ENCODE measurements at regions not wholly inside any gene's neighbourhood (a gene's known extent, or its start where the extent isn't known, plus 50 kb on each side); places are given as distances from the start of the nearest gene placed in this dataset.

GRCh38 chr15:54990793-54991192, 205.9 kb downstream of the RSL24D1 start:
- H3K4me3 Mint-ChIP-seq, result no peak overlapping the region
- no peak overlapping the region for H3K9ac ChIP-seq
- H3K36me3 Mint-ChIP-seq, result no peaks in the 10 kb centered on the region
- H3F3A ChIP-seq (ENCODE audit: low read depth), result no peaks in the 10 kb centered on the region
- H3K27ac ChIP-seq, result no peak overlapping the region
- H4K20me1 ChIP-seq (ENCODE audit: low read depth), result no peaks in the 10 kb centered on the region
- H3K4me3 ChIP-seq, result no peak overlapping the region
- no peak overlapping the region for H3K4me2 ChIP-seq
- no peaks in the 10 kb centered on the region for H3K4me1 ChIP-seq
- no peaks in the 10 kb centered on the region for H3K36me3 ChIP-seq
- H3K4me1 Mint-ChIP-seq, result no peaks in the 10 kb centered on the region
- no peak overlapping the region for H3K27ac Mint-ChIP-seq
- DNase-seq (ENCODE audit: low spot score), result no peak
- no peaks in the 10 kb centered on the region for H3K9me3 Mint-ChIP-seq
- no peak overlapping the region for H2AFZ ChIP-seq (replicated peaks)
- H3K27me3 ChIP-seq, result no peaks in the 10 kb centered on the region
- peaks cover 26% of the 10 kb centered on the region for H3K9me3 ChIP-seq (ENCODE audit: low read depth)
- TF ChIP-seq CTCF (IDR thresholded peaks at IDR 0.05) (no peak), EZH2 (IDR thresholded peaks at IDR 0.05) (no peak), EZH2phosphoT487 (IDR thresholded peaks at IDR 0.05) (no peak)
- no peaks in the 10 kb centered on the region for H3K79me2 ChIP-seq (ENCODE audit: low read depth)
- no peaks in the 10 kb centered on the region for H3K27me3 Mint-ChIP-seq (ENCODE audit: insufficient read depth, low read depth)

GRCh38 chr15:54987881-54988280, 208.9 kb downstream of the RSL24D1 start:
- H3K27me3 ChIP-seq, result no peaks in the 10 kb centered on the region
- Mint-ChIP-seq H3K9me3 (no peaks in the 10 kb centered on the region), H3K36me3 (no peaks in the 10 kb centered on the region), H3K27ac (no peak overlapping the region), H3K27me3 (ENCODE audit: insufficient read depth, low read depth) (no peaks in the 10 kb centered on the region), H3K4me3 (no peak overlapping the region), H3K4me1 (no peaks in the 10 kb centered on the region)
- H3K4me3 ChIP-seq, result no peak overlapping the region
- H3K79me2 ChIP-seq (ENCODE audit: low read depth), result no peaks in the 10 kb centered on the region
- H3K9me3 ChIP-seq (ENCODE audit: low read depth), result peaks cover 28% of the 10 kb centered on the region
- no peaks in the 10 kb centered on the region for H3K4me1 ChIP-seq
- H3K4me2 ChIP-seq, result no peak overlapping the region
- H3K27ac ChIP-seq, result no peak overlapping the region
- no peak overlapping the region for H2AFZ ChIP-seq (replicated peaks)
- TF ChIP-seq EZH2phosphoT487 (IDR thresholded peaks at IDR 0.05), result no peak
- no peak for TF ChIP-seq CTCF (IDR thresholded peaks at IDR 0.05)
- no peak for TF ChIP-seq EZH2 (IDR thresholded peaks at IDR 0.05)
- DNase-seq (ENCODE audit: low spot score), result no peak
- no peaks in the 10 kb centered on the region for H3F3A ChIP-seq (ENCODE audit: low read depth)
- no peaks in the 10 kb centered on the region for H4K20me1 ChIP-seq (ENCODE audit: low read depth)
- H3K36me3 ChIP-seq, result no peaks in the 10 kb centered on the region
- no peak overlapping the region for H3K9ac ChIP-seq

GRCh38 chr15:54979964-54980363, 216.8 kb downstream of the RSL24D1 start:
- no peak overlapping the region for H3K4me2 ChIP-seq
- no peaks in the 10 kb centered on the region for H3F3A ChIP-seq (ENCODE audit: low read depth)
- H3K27ac Mint-ChIP-seq, result no peak overlapping the region
- H3K4me1 Mint-ChIP-seq, result no peaks in the 10 kb centered on the region
- peaks cover 19% of the 10 kb centered on the region for H3K9me3 ChIP-seq (ENCODE audit: low read depth)
- no peak overlapping the region for H3K4me3 ChIP-seq
- TF ChIP-seq EZH2 (IDR thresholded peaks at IDR 0.05) (no peak), CTCF (IDR thresholded peaks at IDR 0.05) (no peak), EZH2phosphoT487 (IDR thresholded peaks at IDR 0.05) (no peak)
- no peaks in the 10 kb centered on the region for H3K9me3 Mint-ChIP-seq
- H3K9ac ChIP-seq, result no peak overlapping the region
- H4K20me1 ChIP-seq (ENCODE audit: low read depth), result no peaks in the 10 kb centered on the region
- H3K27ac ChIP-seq, result no peak overlapping the region
- no peaks in the 10 kb centered on the region for H3K36me3 ChIP-seq
- H2AFZ ChIP-seq (replicated peaks), result no peak overlapping the region
- H3K27me3 Mint-ChIP-seq (ENCODE audit: insufficient read depth, low read depth), result peaks cover 2% of the 10 kb centered on the region
- H3K27me3 ChIP-seq, result no peaks in the 10 kb centered on the region
- no peaks in the 10 kb centered on the region for H3K79me2 ChIP-seq (ENCODE audit: low read depth)
- no peak overlapping the region for H3K4me3 Mint-ChIP-seq
- no peaks in the 10 kb centered on the region for H3K4me1 ChIP-seq
- DNase-seq (ENCODE audit: low spot score), result no peak
- H3K36me3 Mint-ChIP-seq, result no peaks in the 10 kb centered on the region
